Neural progenitor cell (in vitro differentiated cells): ENCODE measurements at regions not wholly inside any gene's neighbourhood (a gene's known extent, or its start where the extent isn't known, plus 50 kb on each side); places are given as distances from the start of the nearest gene placed in this dataset.

ENCODE experiments used
- DNase-seq: peaks from one replicate; pipeline ENCODE4 v3.0.0-alpha.2; 2016; ENCODE audit warnings: low spot score
- H2AFZ ChIP-seq: fragments of 200-600 bp; sonication (generic); replicated peaks from 2 replicates; pipeline ENCODE4 v1.6.1; 2016; ENCODE audit warnings: antibody characterized with exemption
- H3F3A ChIP-seq: fragments of 200-600 bp; sonication (generic); 2 replicates; pipeline ENCODE4 v1.6.1; 2016; ENCODE audit warnings: antibody characterized with exemption, low read depth
- H3K27ac ChIP-seq: fragments of 200-600 bp; sonication (generic); 2 replicates; pipeline ENCODE4 v1.5.1; 2016; ENCODE audit warnings: mild to moderate bottlenecking
- H3K27me3 ChIP-seq: fragments of 200-600 bp; sonication (generic); 2 replicates; pipeline ENCODE4 v1.6.1; 2016; ENCODE audit warnings: mild to moderate bottlenecking, moderate library complexity
- H3K36me3 ChIP-seq: fragments of 200-600 bp; sonication (generic); 2 replicates; pipeline ENCODE4 v1.5.1; 2016
- H3K4me1 ChIP-seq: fragments of 200-600 bp; sonication (generic); 2 replicates; pipeline ENCODE4 v1.6.1; 2016; ENCODE audit warnings: mixed run types
- H3K4me2 ChIP-seq: fragments of 200-600 bp; sonication (generic); 2 replicates; pipeline ENCODE4 v1.6.1; 2016
- H3K4me3 ChIP-seq: fragments of 200-600 bp; sonication (generic); 2 replicates; pipeline ENCODE4 v1.5.1; 2016
- H3K79me2 ChIP-seq: fragments of 200-600 bp; sonication (generic); 2 replicates; pipeline ENCODE4 v1.6.1; 2016; ENCODE audit warnings: low read depth
- H3K9ac ChIP-seq: fragments of 200-600 bp; sonication (generic); 2 replicates; pipeline ENCODE4 v1.6.1; 2016
- H3K9me3 ChIP-seq: fragments of 200-600 bp; sonication (generic); 2 replicates; pipeline ENCODE4 v1.5.1; 2016; ENCODE audit warnings: low read depth
- H4K20me1 ChIP-seq: fragments of 200-600 bp; sonication (generic); 2 replicates; pipeline ENCODE4 v1.6.1; 2016; ENCODE audit warnings: low read depth
- H3K27ac Mint-ChIP-seq: 3 replicates; pipeline ENCODE4 v1.8.0; 2021; ENCODE audit warnings: mixed read lengths
- H3K27me3 Mint-ChIP-seq: 2 replicates; pipeline ENCODE4 v1.8.0; 2022; ENCODE audit warnings: low read depth, mild to moderate bottlenecking, inconsistent platforms, moderate library complexity, mixed read lengths; ENCODE audit not compliant: insufficient read depth
- H3K36me3 Mint-ChIP-seq: 3 replicates; pipeline ENCODE4 v1.8.0; 2021; ENCODE audit warnings: mixed read lengths
- H3K4me1 Mint-ChIP-seq: 3 replicates; pipeline ENCODE4 v1.8.0; 2021; ENCODE audit warnings: mixed read lengths
- H3K4me3 Mint-ChIP-seq: 3 replicates; pipeline ENCODE4 v1.8.0; 2021; ENCODE audit warnings: mild to moderate bottlenecking, moderate library complexity, mixed read lengths
- H3K9me3 Mint-ChIP-seq: 3 replicates; pipeline ENCODE4 v1.8.0; 2020; ENCODE audit warnings: mixed read lengths
- EZH2 ChIP-seq: fragments of 200-600 bp; sonication (generic); IDR thresholded peaks from 2 replicates; pipeline ENCODE4 v1.6.1; 2017; ENCODE audit warnings: antibody characterized with exemption, mild to moderate bottlenecking, moderate library complexity
- EZH2phosphoT487 ChIP-seq: fragments of 200-600 bp; sonication (generic); IDR thresholded peaks from 2 replicates; pipeline ENCODE4 v1.6.1; 2017; ENCODE audit warnings: antibody characterized with exemption
- TF ChIP-seq, protein P1 (sequence below): fragments of 200-600 bp; sonication (generic); IDR thresholded peaks from 2 replicates; pipeline ENCODE4 v1.5.1; 2017; ENCODE audit warnings: antibody characterized with exemption, mild to moderate bottlenecking

DNA sequence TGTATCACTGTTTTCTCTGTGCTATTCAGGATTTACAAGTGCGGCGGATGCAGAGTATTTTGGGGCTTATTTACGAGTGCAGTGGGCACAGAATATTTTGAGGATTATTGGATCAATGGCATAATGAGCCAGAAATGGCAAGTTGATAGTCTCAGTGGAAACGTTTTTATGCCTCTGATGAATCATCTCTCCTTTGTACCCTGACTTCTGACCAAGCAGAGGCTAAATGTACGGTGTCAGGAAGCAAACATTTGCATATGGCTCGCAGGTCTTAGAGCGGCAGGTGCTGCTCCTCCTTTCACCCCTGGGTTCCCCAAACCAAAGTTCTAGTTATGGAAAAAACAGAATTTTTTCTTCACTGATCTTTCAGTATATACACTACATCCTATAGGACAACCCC lies 94.5 kb downstream of the LIG4 start:
- no peaks in the 10 kb centered on the region for H3K27me3 ChIP-seq
- no peak overlapping the region for H2AFZ ChIP-seq
- no peak overlapping the region for H3K9ac ChIP-seq
- no peak overlapping the region for H3K27ac ChIP-seq
- H3K4me3 Mint-ChIP-seq: peak overlapping the region; percentile 68
- H3K4me1 Mint-ChIP-seq: peaks cover 18% of the 10 kb centered on the region
- no peak overlapping the region for H3K4me3 ChIP-seq
- H3K9me3 Mint-ChIP-seq: no peaks in the 10 kb centered on the region
- peak overlapping the region; percentile 58 for H3K27ac Mint-ChIP-seq
- no peaks in the 10 kb centered on the region for H4K20me1 ChIP-seq
- H3K4me1 ChIP-seq: no peaks in the 10 kb centered on the region
- H3K36me3 Mint-ChIP-seq: no peaks in the 10 kb centered on the region
- TF ChIP-seq EZH2 (no peak), EZH2phosphoT487 (no peak)
- TF ChIP-seq, protein P1, sequence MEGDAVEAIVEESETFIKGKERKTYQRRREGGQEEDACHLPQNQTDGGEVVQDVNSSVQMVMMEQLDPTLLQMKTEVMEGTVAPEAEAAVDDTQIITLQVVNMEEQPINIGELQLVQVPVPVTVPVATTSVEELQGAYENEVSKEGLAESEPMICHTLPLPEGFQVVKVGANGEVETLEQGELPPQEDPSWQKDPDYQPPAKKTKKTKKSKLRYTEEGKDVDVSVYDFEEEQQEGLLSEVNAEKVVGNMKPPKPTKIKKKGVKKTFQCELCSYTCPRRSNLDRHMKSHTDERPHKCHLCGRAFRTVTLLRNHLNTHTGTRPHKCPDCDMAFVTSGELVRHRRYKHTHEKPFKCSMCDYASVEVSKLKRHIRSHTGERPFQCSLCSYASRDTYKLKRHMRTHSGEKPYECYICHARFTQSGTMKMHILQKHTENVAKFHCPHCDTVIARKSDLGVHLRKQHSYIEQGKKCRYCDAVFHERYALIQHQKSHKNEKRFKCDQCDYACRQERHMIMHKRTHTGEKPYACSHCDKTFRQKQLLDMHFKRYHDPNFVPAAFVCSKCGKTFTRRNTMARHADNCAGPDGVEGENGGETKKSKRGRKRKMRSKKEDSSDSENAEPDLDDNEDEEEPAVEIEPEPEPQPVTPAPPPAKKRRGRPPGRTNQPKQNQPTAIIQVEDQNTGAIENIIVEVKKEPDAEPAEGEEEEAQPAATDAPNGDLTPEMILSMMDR: no peak
- no peaks in the 10 kb centered on the region for H3K36me3 ChIP-seq
- peaks cover 6% of the 10 kb centered on the region for H3K27me3 Mint-ChIP-seq
- DNase-seq: no peak
- H3F3A ChIP-seq: no peaks in the 10 kb centered on the region
- no peaks in the 10 kb centered on the region for H3K79me2 ChIP-seq
- no peaks in the 10 kb centered on the region for H3K9me3 ChIP-seq
- no peak overlapping the region for H3K4me2 ChIP-seq

DNA sequence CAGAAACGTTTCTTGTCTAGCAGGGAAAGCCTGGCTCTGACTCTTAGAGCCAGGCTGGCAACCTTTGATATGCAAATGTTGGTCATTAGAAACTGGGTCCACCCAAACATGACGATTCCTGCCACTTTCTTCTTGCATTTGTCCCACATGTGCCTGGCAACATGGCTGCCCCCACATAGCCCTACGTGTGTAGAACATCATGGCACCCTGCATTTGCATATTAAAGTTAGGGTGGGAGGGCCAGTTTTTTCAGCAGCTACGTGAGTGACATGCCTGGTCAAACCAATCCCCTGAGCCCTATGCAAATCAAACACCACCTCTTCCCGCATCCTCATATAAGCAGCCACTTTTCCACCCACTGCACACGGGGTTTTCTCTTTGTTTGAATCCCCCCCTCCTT lies 95.0 kb downstream of the LIG4 start:
- Histone ChIP-seq H3K9ac (no peak overlapping the region), H3K4me1 (no peaks in the 10 kb centered on the region), H3K9me3 (no peaks in the 10 kb centered on the region), H4K20me1 (no peaks in the 10 kb centered on the region), H3K27me3 (no peaks in the 10 kb centered on the region), H3K79me2 (no peaks in the 10 kb centered on the region), H3F3A (no peaks in the 10 kb centered on the region), H3K36me3 (no peaks in the 10 kb centered on the region), H3K4me3 (no peak overlapping the region), H3K4me2 (no peak overlapping the region), H2AFZ (peak overlapping the region; percentile 26), H3K27ac (no peak overlapping the region)
- no peaks in the 10 kb centered on the region for H3K36me3 Mint-ChIP-seq
- peaks cover 18% of the 10 kb centered on the region for H3K4me1 Mint-ChIP-seq
- no peaks in the 10 kb centered on the region for H3K9me3 Mint-ChIP-seq
- H3K27ac Mint-ChIP-seq: peak overlapping the region; percentile 58
- TF ChIP-seq EZH2: no peak
- TF ChIP-seq, protein P1: no peak
- no peak for TF ChIP-seq EZH2phosphoT487
- H3K27me3 Mint-ChIP-seq: peaks cover 6% of the 10 kb centered on the region
- DNase-seq: no peak
- peak overlapping the region; percentile 68 for H3K4me3 Mint-ChIP-seq

DNA sequence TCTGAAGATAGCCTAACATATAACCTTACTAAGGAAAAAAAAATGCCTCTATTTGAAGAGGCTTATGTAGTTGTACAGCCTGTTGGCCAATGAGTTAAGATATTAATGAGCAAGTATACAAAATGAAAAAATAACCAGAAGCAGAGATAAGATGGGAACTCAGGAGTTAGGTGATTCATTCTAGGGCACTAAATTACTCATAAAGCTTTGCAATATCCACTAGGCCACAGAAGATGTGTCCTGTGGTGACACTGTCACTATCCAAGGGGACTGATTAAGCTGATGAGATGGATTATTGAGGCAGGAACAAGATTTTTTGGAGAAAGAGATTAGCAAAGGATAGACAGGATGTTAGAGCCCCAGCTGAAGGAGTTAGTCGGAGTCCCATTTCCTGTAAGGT lies 99.6 kb downstream of the LIG4 start:
- no peak for DNase-seq
- H3K9me3 Mint-ChIP-seq: no peaks in the 10 kb centered on the region
- H3K27me3 ChIP-seq: no peaks in the 10 kb centered on the region
- H2AFZ ChIP-seq: no peak overlapping the region
- H3K36me3 ChIP-seq: no peaks in the 10 kb centered on the region
- no peaks in the 10 kb centered on the region for H3K79me2 ChIP-seq
- no peak overlapping the region for H3K4me3 ChIP-seq
- no peaks in the 10 kb centered on the region for H4K20me1 ChIP-seq
- no peak overlapping the region for H3K9ac ChIP-seq
- no peak overlapping the region for H3K4me3 Mint-ChIP-seq
- no peak for TF ChIP-seq EZH2phosphoT487
- TF ChIP-seq, protein P1: no peak
- TF ChIP-seq EZH2: no peak
- H3K4me1 ChIP-seq: no peaks in the 10 kb centered on the region
- H3K27ac ChIP-seq: no peak overlapping the region
- no peak overlapping the region for H3K4me2 ChIP-seq
- peaks cover 13% of the 10 kb centered on the region for H3K4me1 Mint-ChIP-seq
- no peak overlapping the region for H3K27ac Mint-ChIP-seq
- H3K36me3 Mint-ChIP-seq: no peaks in the 10 kb centered on the region
- no peaks in the 10 kb centered on the region for H3K9me3 ChIP-seq
- H3K27me3 Mint-ChIP-seq: peaks cover 4% of the 10 kb centered on the region
- H3F3A ChIP-seq: no peaks in the 10 kb centered on the region

DNA sequence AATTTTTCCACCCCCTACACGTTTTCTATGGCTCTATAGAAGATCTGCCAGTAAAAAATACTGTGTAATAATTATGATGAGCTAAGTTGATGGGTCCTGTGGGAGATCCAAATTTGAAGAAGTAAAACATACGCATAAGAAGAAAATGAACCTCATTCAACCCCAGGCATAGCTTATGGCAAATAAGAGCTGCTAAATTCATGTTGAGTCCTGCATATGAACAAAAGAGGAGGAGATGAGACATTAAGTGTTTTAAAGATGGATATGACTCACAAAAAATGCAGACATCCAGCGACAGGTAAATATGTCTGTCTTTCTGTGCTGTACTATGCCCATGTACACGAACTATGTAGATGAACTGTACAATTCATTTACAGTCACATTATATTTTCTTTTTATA lies 101.9 kb downstream of the LIG4 start:
- H3K27ac Mint-ChIP-seq: no peak overlapping the region
- no peaks in the 10 kb centered on the region for H3K4me1 ChIP-seq
- no peaks in the 10 kb centered on the region for H3K79me2 ChIP-seq
- no peak for TF ChIP-seq EZH2
- TF ChIP-seq, protein P1: no peak
- TF ChIP-seq EZH2phosphoT487: no peak
- no peak overlapping the region for H3K4me2 ChIP-seq
- no peaks in the 10 kb centered on the region for H3K9me3 ChIP-seq
- no peak overlapping the region for H3K27ac ChIP-seq
- no peak overlapping the region for H3K9ac ChIP-seq
- H3K27me3 ChIP-seq: no peaks in the 10 kb centered on the region
- H3F3A ChIP-seq: no peaks in the 10 kb centered on the region
- H3K4me1 Mint-ChIP-seq: no peaks in the 10 kb centered on the region
- no peaks in the 10 kb centered on the region for H3K36me3 Mint-ChIP-seq
- H2AFZ ChIP-seq: no peak overlapping the region
- H3K4me3 ChIP-seq: no peak overlapping the region
- H3K27me3 Mint-ChIP-seq: peaks cover 2% of the 10 kb centered on the region
- no peaks in the 10 kb centered on the region for H4K20me1 ChIP-seq
- H3K36me3 ChIP-seq: no peaks in the 10 kb centered on the region
- DNase-seq: no peak
- no peaks in the 10 kb centered on the region for H3K9me3 Mint-ChIP-seq
- H3K4me3 Mint-ChIP-seq: no peak overlapping the region
